Pancreas (tissue), 10 donors: ENCODE measurements at regions not wholly inside any gene's neighbourhood (a gene's known extent, or its start where the extent isn't known, plus 50 kb on each side); places are given as distances from the start of the nearest gene placed in this dataset.

Experiments
- ATAC-seq, 4 donors: fragments of 200-7000 bp; cut with Tn5 transposase; one replicate each; pipeline versions ENCODE4 v1.8.0 to v1.9.1; 2020; ENCODE audit warnings: mild to moderate bottlenecking in 4 of 4, moderate library complexity in 4 of 4
- DNase-seq, 6 donors: peaks; one replicate each; pipeline ENCODE4 v3.0.0-alpha.2; 2020
- FAIRE-seq: peaks from 2 replicates; lab custom pipeline; 2012; peaks lifted over from hg19 to GRCh38; lab: Jason Lieb, UNC
- H3K27ac ChIP-seq, 4 donors: fragments of 200-600 bp; sonication (generic); 1 replicate in 3 of 4; 2 replicates in 1 of 4; pipeline versions ENCODE4 v1.5.0 to v1.8.0; 2020
- H3K27me3 ChIP-seq, 4 donors: fragments of 200-600 bp; one replicate each; pipeline ENCODE4 v1.8.0; 2021
- H3K36me3 ChIP-seq, 3 donors: fragments of 200-600 bp; sonication (generic) in 1 of 3; one replicate each; pipeline versions ENCODE4 v1.5.0 to v1.8.0; 2020 to 2021
- H3K4me1 ChIP-seq, 3 donors: fragments of 200-600 bp; one replicate each; pipeline ENCODE4 v1.8.0; 2021
- H3K4me3 ChIP-seq, 4 donors: fragments of 200-600 bp; sonication (generic) in 2 of 4; one replicate each; pipeline versions ENCODE4 v1.5.0 to v1.8.0; 2020 to 2021
- H3K9me3 ChIP-seq, 4 donors: fragments of 200-600 bp; one replicate each; pipeline ENCODE4 v1.8.0; 2021
- WGBS, 2 donors: extraction: QIAGEN DNeasy Blood & Tissue Kit; methylation state at CpG; one replicate each; pipeline ENCODE4 v1.1.7; 2013; 5-methylcytosine and 5-hydroxymethylcytosine counted together
- intact Hi-C, 3 donors: fragments of 100-400 bp; cut with DNase I; formaldehyde crosslinking; loops; one replicate each; pipeline versions ENCODE4 v1.11.1 to v1.14.2; 2022
- TF ChIP-seq, protein P1 (sequence below), 4 donors: fragments of 200-600 bp; sonication (generic) in 3 of 4; IDR thresholded peaks; one replicate each; pipeline versions ENCODE4 v1.5.0 to v1.8.0; 2021; ENCODE audit warnings: antibody characterized with exemption in 4 of 4
- donor health status: healthy with polysubstance abuse.
- donor health status: DM: no; HTN: no; CAD: no; lungs with moderate emphysema.
- donor health status: DM: no; HTN: no; CAD: no.
- donor health status: control.
- donor health status: control.
- donor health status: Bipolar disorder and iron deficiency.
- donor health status: DM: yes; HTN: yes; CAD: no.
- donor health status: DM: no; HTN: no; CAD: no.
- donor health status: DM: no; HTN: no; CAD: no.
- donor health status: DM: yes; HTN: yes; CAD: no.

GRCh38 chr13:56923626-56924140, 217.0 kb upstream of the PRR20A start:
- intact Hi-C loops = no loop called here
- TF ChIP-seq, protein P1, sequence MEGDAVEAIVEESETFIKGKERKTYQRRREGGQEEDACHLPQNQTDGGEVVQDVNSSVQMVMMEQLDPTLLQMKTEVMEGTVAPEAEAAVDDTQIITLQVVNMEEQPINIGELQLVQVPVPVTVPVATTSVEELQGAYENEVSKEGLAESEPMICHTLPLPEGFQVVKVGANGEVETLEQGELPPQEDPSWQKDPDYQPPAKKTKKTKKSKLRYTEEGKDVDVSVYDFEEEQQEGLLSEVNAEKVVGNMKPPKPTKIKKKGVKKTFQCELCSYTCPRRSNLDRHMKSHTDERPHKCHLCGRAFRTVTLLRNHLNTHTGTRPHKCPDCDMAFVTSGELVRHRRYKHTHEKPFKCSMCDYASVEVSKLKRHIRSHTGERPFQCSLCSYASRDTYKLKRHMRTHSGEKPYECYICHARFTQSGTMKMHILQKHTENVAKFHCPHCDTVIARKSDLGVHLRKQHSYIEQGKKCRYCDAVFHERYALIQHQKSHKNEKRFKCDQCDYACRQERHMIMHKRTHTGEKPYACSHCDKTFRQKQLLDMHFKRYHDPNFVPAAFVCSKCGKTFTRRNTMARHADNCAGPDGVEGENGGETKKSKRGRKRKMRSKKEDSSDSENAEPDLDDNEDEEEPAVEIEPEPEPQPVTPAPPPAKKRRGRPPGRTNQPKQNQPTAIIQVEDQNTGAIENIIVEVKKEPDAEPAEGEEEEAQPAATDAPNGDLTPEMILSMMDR (IDR thresholded peaks at IDR 0.05) = no peak
- no peaks in the 10 kb centered on the region for H3K36me3 ChIP-seq
- no peaks in the 10 kb centered on the region for H3K27me3 ChIP-seq
- no peaks in the 10 kb centered on the region for H3K4me1 ChIP-seq
- no peak overlapping the region for H3K27ac ChIP-seq
- no peak overlapping the region for H3K4me3 ChIP-seq
- no peak for FAIRE-seq
- H3K9me3 ChIP-seq = no peaks in the 10 kb centered on the region
- DNase-seq = no peak
- WGBS, 2 donors = 60 to 81% methylated on average over 2 of the region's 2 CpGs
- ATAC-seq = no peak

DNA sequence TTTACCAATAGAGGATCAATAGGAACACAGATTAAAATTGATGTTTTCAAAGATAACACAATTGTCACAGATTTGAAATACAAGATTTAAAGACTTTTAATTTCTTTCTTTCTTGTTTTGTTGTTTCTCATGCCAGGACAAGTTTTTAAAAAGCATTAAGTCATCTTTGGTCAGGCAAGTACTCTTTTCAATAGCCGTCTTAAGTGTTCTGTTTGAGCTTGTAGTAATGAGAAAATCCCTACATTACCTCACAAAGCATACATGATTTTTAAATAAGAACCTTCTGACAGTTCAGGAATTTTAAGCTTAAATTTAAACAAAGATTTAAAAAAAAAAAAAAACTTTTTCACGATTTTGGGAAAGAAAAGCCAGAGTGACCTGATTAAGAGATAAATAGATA, 216.3 kb upstream of the PRR20A start:
- ATAC-seq = no peak
- no peak for FAIRE-seq
- no peak overlapping the region for H3K4me3 ChIP-seq
- H3K9me3 ChIP-seq = no peaks in the 10 kb centered on the region
- TF ChIP-seq, protein P1 (IDR thresholded peaks at IDR 0.05) = no peak
- H3K36me3 ChIP-seq = no peaks in the 10 kb centered on the region
- H3K27me3 ChIP-seq = no peaks in the 10 kb centered on the region
- no peak for DNase-seq
- 48 to 60% methylated on average over 2 of the region's 2 CpGs for WGBS, 2 donors
- H3K27ac ChIP-seq = no peak overlapping the region
- no peaks in the 10 kb centered on the region for H3K4me1 ChIP-seq
- intact Hi-C loops = no loop called here

GRCh38 chr13:56932104-56932503, 208.6 kb upstream of the PRR20A start:
- WGBS, 2 donors = 17 to 47% methylated on average over 1 of the region's 1 CpG
- Histone ChIP-seq H3K27ac (no peak overlapping the region), H3K36me3 (no peaks in the 10 kb centered on the region), H3K4me3 (no peak overlapping the region), H3K27me3 (no peaks in the 10 kb centered on the region), H3K9me3 (no peaks in the 10 kb centered on the region), H3K4me1 (no peaks in the 10 kb centered on the region)
- DNase-seq (no peak), FAIRE-seq (no peak), ATAC-seq (no peak)
- TF ChIP-seq, protein P1 (IDR thresholded peaks at IDR 0.05) = no peak
- intact Hi-C loops = no loop called here

- Histone ChIP-seq H3K36me3 (no peaks in the 10 kb centered on the region), H3K9me3 (no peaks in the 10 kb centered on the region), H3K27me3 (no peaks in the 10 kb centered on the region), H3K27ac (no peak overlapping the region), H3K4me1 (no peaks in the 10 kb centered on the region), H3K4me3 (no peak overlapping the region)
- no peak for DNase-seq
- TF ChIP-seq, protein P1 (IDR thresholded peaks at IDR 0.05) = no peak
- ATAC-seq = no peak
- FAIRE-seq = no peak
- intact Hi-C loops = no loop called here
Observed at GRCh38 chr13:56953965-56954364, 186.8 kb upstream of the PRR20A start.

DNA sequence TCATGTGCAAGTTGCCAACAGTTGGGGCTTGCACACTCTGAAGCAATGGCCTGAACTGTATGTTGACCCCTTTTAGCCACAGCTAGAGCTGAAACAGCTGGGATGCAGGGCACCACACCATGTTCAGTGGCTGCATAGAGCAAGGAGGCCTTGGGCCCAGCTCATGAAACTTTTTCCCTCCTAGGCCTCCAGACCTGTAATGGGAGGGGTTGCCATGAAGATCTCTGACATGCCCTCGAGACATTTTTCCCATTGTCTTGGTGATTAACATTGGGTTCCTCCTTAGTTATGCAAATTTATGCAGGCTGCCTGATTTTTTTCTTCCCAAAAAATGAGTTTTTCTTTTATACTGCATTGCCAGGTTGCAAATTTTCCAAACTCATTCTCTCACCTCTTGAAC, 165.1 kb upstream of the PRR20A start:
- TF ChIP-seq, protein P1 (IDR thresholded peaks at IDR 0.05) = no peak
- WGBS, 2 donors = 53 to 67% methylated on average over 1 of the region's 1 CpG
- Histone ChIP-seq H3K36me3 (no peaks in the 10 kb centered on the region), H3K4me1 (no peaks in the 10 kb centered on the region), H3K27me3 (no peaks in the 10 kb centered on the region), H3K9me3 (no peaks in the 10 kb centered on the region), H3K4me3 (no peak overlapping the region), H3K27ac (no peak overlapping the region)
- DNase-seq (no peak), FAIRE-seq (no peak), ATAC-seq (no peak)
- intact Hi-C loops = no loop called here
